ENCODE measurements at regions not wholly inside any gene's neighbourhood (a gene's known extent, or its start where the extent isn't known, plus 50 kb on each side); places are given as distances from the start of the nearest gene placed in this dataset.

DNA sequence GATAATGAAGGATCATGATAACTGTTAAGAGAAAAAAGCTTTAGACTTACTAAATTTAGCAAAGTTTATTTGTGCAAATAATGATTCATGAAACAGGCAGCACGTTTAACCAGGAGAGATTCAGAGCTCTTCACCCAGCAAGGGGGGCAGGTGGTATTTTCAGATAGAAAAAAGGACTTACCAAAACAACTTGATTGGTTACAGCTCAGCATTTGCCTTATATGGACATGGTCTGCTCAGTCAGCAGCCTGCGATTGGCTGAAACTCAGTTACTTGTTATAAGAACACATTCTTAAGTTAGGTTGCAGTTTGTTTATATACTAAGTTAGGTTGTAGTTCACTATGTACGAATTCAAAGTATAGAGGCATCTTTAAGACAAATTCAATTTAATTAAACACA is 165.6 kb downstream of the DUSP10 start:
- ATAC-seq (no peak), DNase-seq (ENCODE audit: low read depth, low spot score) (no peak), FAIRE-seq (no peak)
- ChIA-PET SMC1A (ENCODE audit: uncharacterized antibody, unreplicated experiment) (interaction anchor here (0.7 to 1.6 kb wide), 7 partner anchors 9 to 95 kb away, joined by 3 read pairs; no protein-coding TSS in a partner anchor), CTCF (interaction anchor here (1.1 to 1.5 kb wide), 2 partner anchors 10 to 47 kb away, joined by 3 to 4 read pairs; no protein-coding TSS in a partner anchor), RAD21 (ENCODE audit: unreplicated experiment) (no interaction called here), POLR2A (no interaction called here)
- H3K27me3 ChIP-seq (replicated peaks in 1 of 2; ENCODE audit: control insufficient read depth in 2 of 2, insufficient read depth in 2 of 2, low read length in 1 of 2), result no peaks in the 10 kb centered on the region
- H3K9ac ChIP-seq (ENCODE audit: control insufficient read depth, insufficient read depth, low read length), result no peak overlapping the region
- no peaks in the 10 kb centered on the region for H3K9me3 ChIP-seq (replicated peaks; ENCODE audit: control insufficient read depth, insufficient read depth, low read length)
- H3K27ac ChIP-seq (ENCODE audit: control insufficient read depth, insufficient read depth), result no peak overlapping the region
- H3K79me2 ChIP-seq (ENCODE audit: control insufficient read depth, insufficient read depth, low read length), result no peaks in the 10 kb centered on the region
- intact Hi-C loops (cut with micrococcal nuclease; ENCODE audit: unreplicated experiment) (no loop called here), in situ Hi-C loops (cut with MboI) (no loop called here)
- no peak for TF ChIP-seq KDM1A (IDR thresholded peaks at IDR 0.05; ENCODE audit: borderline replicate concordance)
- TF ChIP-seq MTA3 (IDR thresholded peaks at IDR 0.05; ENCODE audit: borderline replicate concordance, low read length), result no peak
- TF ChIP-seq EED (IDR thresholded peaks at IDR 0.05; ENCODE audit: low read depth), result no peak
- no peak for TF ChIP-seq JUND (IDR thresholded peaks at IDR 0.05; ENCODE audit: low read depth, low read length)
- 0 out of 2 replicates have a peak, but pooled peaks have one; percentile 33 for TF ChIP-seq NFYB (IDR thresholded peaks at IDR 0.05; ENCODE audit: insufficient read depth, low read depth, low read length)
- no peak for TF ChIP-seq ETV6 (conservative IDR thresholded peaks at IDR 0.05 in 1 of 2, IDR thresholded peaks at IDR 0.05 in 1 of 2; ENCODE audit: borderline replicate concordance in 1 of 2, low read depth in 1 of 2)
- TF ChIP-seq, protein P1, sequence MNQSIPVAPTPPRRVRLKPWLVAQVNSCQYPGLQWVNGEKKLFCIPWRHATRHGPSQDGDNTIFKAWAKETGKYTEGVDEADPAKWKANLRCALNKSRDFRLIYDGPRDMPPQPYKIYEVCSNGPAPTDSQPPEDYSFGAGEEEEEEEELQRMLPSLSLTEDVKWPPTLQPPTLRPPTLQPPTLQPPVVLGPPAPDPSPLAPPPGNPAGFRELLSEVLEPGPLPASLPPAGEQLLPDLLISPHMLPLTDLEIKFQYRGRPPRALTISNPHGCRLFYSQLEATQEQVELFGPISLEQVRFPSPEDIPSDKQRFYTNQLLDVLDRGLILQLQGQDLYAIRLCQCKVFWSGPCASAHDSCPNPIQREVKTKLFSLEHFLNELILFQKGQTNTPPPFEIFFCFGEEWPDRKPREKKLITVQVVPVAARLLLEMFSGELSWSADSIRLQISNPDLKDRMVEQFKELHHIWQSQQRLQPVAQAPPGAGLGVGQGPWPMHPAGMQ (IDR thresholded peaks at IDR 0.05; ENCODE audit: borderline replicate concordance), result no peak
- TF ChIP-seq NBN (IDR thresholded peaks at IDR 0.05), result no peak
- TF ChIP-seq ATF7 (IDR thresholded peaks at IDR 0.05; ENCODE audit: low read depth), result no peak
- TF ChIP-seq, protein P2, sequence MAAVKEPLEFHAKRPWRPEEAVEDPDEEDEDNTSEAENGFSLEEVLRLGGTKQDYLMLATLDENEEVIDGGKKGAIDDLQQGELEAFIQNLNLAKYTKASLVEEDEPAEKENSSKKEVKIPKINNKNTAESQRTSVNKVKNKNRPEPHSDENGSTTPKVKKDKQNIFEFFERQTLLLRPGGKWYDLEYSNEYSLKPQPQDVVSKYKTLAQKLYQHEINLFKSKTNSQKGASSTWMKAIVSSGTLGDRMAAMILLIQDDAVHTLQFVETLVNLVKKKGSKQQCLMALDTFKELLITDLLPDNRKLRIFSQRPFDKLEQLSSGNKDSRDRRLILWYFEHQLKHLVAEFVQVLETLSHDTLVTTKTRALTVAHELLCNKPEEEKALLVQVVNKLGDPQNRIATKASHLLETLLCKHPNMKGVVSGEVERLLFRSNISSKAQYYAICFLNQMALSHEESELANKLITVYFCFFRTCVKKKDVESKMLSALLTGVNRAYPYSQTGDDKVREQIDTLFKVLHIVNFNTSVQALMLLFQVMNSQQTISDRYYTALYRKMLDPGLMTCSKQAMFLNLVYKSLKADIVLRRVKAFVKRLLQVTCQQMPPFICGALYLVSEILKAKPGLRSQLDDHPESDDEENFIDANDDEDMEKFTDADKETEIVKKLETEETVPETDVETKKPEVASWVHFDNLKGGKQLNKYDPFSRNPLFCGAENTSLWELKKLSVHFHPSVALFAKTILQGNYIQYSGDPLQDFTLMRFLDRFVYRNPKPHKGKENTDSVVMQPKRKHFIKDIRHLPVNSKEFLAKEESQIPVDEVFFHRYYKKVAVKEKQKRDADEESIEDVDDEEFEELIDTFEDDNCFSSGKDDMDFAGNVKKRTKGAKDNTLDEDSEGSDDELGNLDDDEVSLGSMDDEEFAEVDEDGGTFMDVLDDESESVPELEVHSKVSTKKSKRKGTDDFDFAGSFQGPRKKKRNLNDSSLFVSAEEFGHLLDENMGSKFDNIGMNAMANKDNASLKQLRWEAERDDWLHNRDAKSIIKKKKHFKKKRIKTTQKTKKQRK (IDR thresholded peaks at IDR 0.05; ENCODE audit: low read depth, low read length), result no peak
- TF ChIP-seq, protein P3, sequence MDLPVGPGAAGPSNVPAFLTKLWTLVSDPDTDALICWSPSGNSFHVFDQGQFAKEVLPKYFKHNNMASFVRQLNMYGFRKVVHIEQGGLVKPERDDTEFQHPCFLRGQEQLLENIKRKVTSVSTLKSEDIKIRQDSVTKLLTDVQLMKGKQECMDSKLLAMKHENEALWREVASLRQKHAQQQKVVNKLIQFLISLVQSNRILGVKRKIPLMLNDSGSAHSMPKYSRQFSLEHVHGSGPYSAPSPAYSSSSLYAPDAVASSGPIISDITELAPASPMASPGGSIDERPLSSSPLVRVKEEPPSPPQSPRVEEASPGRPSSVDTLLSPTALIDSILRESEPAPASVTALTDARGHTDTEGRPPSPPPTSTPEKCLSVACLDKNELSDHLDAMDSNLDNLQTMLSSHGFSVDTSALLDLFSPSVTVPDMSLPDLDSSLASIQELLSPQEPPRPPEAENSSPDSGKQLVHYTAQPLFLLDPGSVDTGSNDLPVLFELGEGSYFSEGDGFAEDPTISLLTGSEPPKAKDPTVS (IDR thresholded peaks at IDR 0.05; ENCODE audit: low read depth, low read length), result no peak
- peak; percentile 16 to 77; a peak in 1 of 4 replicates for TF ChIP-seq SRF (IDR thresholded peaks at IDR 0.05; ENCODE audit: low read depth in 2 of 2, low read length in 2 of 2)
- no peak for TF ChIP-seq IRF4 (IDR thresholded peaks at IDR 0.05; ENCODE audit: low read depth, low read length)
- TF ChIP-seq GATAD2B (conservative IDR thresholded peaks at IDR 0.05; ENCODE audit: low read depth), result no peak
- no peak for TF ChIP-seq BHLHE40 (IDR thresholded peaks at IDR 0.05; ENCODE audit: borderline replicate concordance in 1 of 2, low read depth in 2 of 2, low read length in 1 of 2)
- TF ChIP-seq SMC3 (IDR thresholded peaks at IDR 0.05; ENCODE audit: borderline replicate concordance, low read length), result no peak
- H3K4me2 ChIP-seq (ENCODE audit: control insufficient read depth, insufficient read depth), result no peak overlapping the region
- no peaks in the 10 kb centered on the region for H3K36me3 ChIP-seq (ENCODE audit: control insufficient read depth in 2 of 2, insufficient read depth in 2 of 2, low read length in 1 of 2)
- no peak overlapping the region for H2AFZ ChIP-seq (ENCODE audit: control insufficient read depth, low read depth, low read length)
- BruUV-seq (replicated peaks), result no TSS peak
- H4K20me1 ChIP-seq (ENCODE audit: control insufficient read depth, insufficient read depth), result no peaks in the 10 kb centered on the region
- WGBS (ENCODE audit: insufficient coverage, insufficient replicate concordance, low lambda C conversion rate, missing lambda C conversion rate), result 50% methylated on average over 3 of the region's 3 CpGs
- no peak overlapping the region for H3K4me3 ChIP-seq
- no peaks in the 10 kb centered on the region for H3K4me1 ChIP-seq (ENCODE audit: control insufficient read depth, insufficient read depth, low read length)
